Ascending aorta (tissue), 2 donors: ENCODE measurements at regions not wholly inside any gene's neighbourhood (a gene's known extent, or its start where the extent isn't known, plus 50 kb on each side); places are given as distances from the start of the nearest gene placed in this dataset.
"Not testable (repeated sequence)": the region's sequence is repeated elsewhere in the genome, so short reads cannot be mapped to it uniquely, and the experiment has no call there.

Experiments used
- DNase-seq, 2 donors: peaks; one replicate each; pipeline ENCODE4 v3.0.0-alpha.2; 2019; ENCODE audit warnings: low spot score in 2 of 2
- H3K27ac ChIP-seq, 2 donors: fragments of 200-600 bp; sonication (generic); one replicate each; pipeline ENCODE4 v1.5.1; 2016 to 2017; ENCODE audit warnings: mild to moderate bottlenecking in 1 of 2
- H3K27me3 ChIP-seq: fragments of 200-600 bp; sonication (generic); one replicate; pipeline ENCODE4 v1.5.1; 2017
- H3K36me3 ChIP-seq, 2 donors: fragments of 200-600 bp; sonication (generic); one replicate each; pipeline ENCODE4 v1.5.1; 2016
- H3K4me1 ChIP-seq, 2 donors: fragments of 200-600 bp; sonication (generic); one replicate each; pipeline ENCODE4 v1.5.1; 2016 to 2017; ENCODE audit warnings: mild to moderate bottlenecking in 1 of 2
- H3K4me3 ChIP-seq, 2 donors: fragments of 200-600 bp; sonication (generic); one replicate each; pipeline ENCODE4 v1.5.1; 2016 to 2017; ENCODE audit warnings: mild to moderate bottlenecking in 1 of 2
- H3K9me3 ChIP-seq, 2 donors: fragments of 200-600 bp; sonication (generic); one replicate each; pipeline ENCODE4 v1.5.1; 2016
- CTCF ChIP-seq, 3 experiments: fragments of 200-600 bp in 2 of 3; fragments of 450-650 bp in 1 of 3; sonication (generic) in 2 of 3; IDR thresholded peaks; one replicate each; pipeline ENCODE4 v1.5.1; 2016 to 2019; ENCODE audit warnings: antibody characterized with exemption in 3 of 3, mild to moderate bottlenecking in 1 of 3, moderate library complexity in 1 of 3
- intact Hi-C: fragments of 100-400 bp; cut with DNase I; formaldehyde crosslinking; loops from one replicate; pipeline ENCODE4 v1.15.1; 2023

- no peak for DNase-seq
- intact Hi-C loops, result no loop called here
- H3K4me1 ChIP-seq, result no peaks in the 10 kb centered on the region
- no peak for TF ChIP-seq CTCF (IDR thresholded peaks at IDR 0.05)
- H3K4me3 ChIP-seq, result no peak overlapping the region
- no peaks in the 10 kb centered on the region for H3K27me3 ChIP-seq
- H3K27ac ChIP-seq, result no peak overlapping the region
- H3K36me3 ChIP-seq, result no peaks in the 10 kb centered on the region
- H3K9me3 ChIP-seq, result peaks cover 4% of the 10 kb centered on the region in 2 donors
Observed at GRCh38 chr1:21385022-21385421, 54.9 kb upstream of the NBPF3 start.

GRCh38 chr1:21384620-21385019 lies 55.3 kb upstream of the NBPF3 start:
- Histone ChIP-seq H3K4me3 (no peak overlapping the region), H3K4me1 (no peaks in the 10 kb centered on the region), H3K27ac (no peak overlapping the region), H3K9me3 (peaks cover 4 to 6% of the 10 kb centered on the region in 2 donors), H3K27me3 (no peaks in the 10 kb centered on the region), H3K36me3 (no peaks in the 10 kb centered on the region)
- TF ChIP-seq CTCF (IDR thresholded peaks at IDR 0.05), result no peak
- DNase-seq, result no peak
- intact Hi-C loops, result no loop called here

DNA sequence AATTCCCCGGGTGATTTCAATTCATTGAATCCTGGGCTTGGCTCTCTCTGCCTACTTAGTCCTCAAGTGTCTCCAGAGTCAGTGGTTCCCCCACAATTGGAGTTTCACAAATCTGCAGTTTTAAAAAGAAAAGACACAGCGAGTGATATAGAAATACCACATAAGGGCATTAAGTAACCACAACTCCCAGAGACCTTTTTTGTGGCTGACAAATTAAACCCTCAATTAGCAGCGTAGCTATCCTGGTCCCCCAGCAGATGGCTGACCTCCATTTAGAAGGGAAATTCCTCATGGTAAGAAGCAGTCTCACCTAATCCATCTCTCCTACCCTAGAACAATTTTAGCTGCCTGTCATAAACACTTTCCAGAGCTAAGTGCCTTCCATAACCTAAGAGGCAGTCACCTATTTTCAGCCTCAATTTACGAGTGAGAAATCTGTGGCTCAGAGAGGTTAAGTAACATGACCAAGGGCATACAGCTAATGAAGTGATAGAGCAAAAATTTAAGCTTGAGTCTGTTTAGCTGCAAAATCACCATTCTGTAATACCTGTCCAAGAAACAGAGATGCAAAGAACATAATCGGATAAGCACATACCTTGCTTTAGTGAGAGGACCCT lies 56.0 kb upstream of the NBPF3 start:
- intact Hi-C loops, result no loop called here
- DNase-seq, result no peak
- TF ChIP-seq CTCF (IDR thresholded peaks at IDR 0.05), result no peak
- Histone ChIP-seq H3K36me3 (no peaks in the 10 kb centered on the region), H3K4me1 (no peaks in the 10 kb centered on the region), H3K4me3 (no peak overlapping the region), H3K27me3 (no peaks in the 10 kb centered on the region), H3K9me3 (peaks cover 4 to 6% of the 10 kb centered on the region in 2 donors), H3K27ac (no peak overlapping the region)

DNA sequence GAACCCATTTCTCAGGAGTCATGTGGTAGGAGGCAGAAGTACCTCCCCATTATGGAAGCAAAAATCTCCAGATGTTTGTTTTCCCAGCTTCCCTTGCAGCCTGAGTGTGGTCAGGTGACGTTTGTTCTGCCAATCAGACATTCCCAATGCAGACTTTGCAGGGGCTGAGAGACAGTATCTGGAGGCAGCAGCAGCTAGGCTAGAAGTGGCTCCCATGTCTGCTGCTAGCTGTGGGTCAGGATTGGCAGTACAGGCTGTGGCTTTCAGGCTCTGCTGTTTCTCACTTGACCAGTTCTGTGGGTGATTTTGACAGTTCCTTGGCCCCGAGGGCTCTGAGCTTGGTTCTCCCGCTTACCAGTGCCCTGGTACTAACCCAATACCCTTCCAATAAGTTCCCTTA lies 58.6 kb upstream of the NBPF3 start:
- Histone ChIP-seq H3K4me1 (no peaks in the 10 kb centered on the region), H3K27ac (no peak overlapping the region), H3K4me3 (no peak overlapping the region), H3K36me3 (no peaks in the 10 kb centered on the region), H3K27me3 (no peaks in the 10 kb centered on the region), H3K9me3 (peaks cover 4 to 6% of the 10 kb centered on the region in 2 donors)
- DNase-seq, result no peak
- intact Hi-C loops, result no loop called here
- TF ChIP-seq CTCF (IDR thresholded peaks at IDR 0.05), result no peak

DNA sequence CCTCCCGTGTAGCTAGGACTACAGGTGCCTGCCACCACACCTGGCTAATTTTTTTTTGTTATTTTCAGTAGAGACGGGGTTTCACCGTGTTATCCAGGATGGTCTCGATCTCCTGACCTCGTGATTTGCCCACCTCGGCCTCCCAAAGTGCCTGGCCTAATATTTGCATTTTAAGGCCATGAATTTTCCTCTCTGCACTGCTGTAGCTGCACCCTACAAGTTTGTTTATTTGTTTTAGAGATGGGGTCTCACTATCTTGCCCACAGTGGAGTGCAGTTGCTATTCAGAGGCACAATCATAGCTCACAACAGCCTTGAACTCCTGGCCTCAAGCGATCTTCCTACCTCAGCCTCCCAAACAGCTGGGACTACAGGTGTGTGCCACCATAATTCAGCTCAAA lies 59.8 kb upstream of the NBPF3 start:
- intact Hi-C loops, result not testable (repeated sequence)

GRCh38 chr1:21379571-21379970 lies 60.4 kb upstream of the NBPF3 start:
- no peak for TF ChIP-seq CTCF (IDR thresholded peaks at IDR 0.05)
- Histone ChIP-seq H3K27me3 (no peaks in the 10 kb centered on the region), H3K4me1 (no peaks in the 10 kb centered on the region), H3K36me3 (no peaks in the 10 kb centered on the region), H3K9me3 (peaks cover 4 to 6% of the 10 kb centered on the region in 2 donors), H3K4me3 (no peak overlapping the region), H3K27ac (no peak overlapping the region)
- DNase-seq, result no peak
- intact Hi-C loops, result no loop called here

More for the DNA sequence above, 59.8 kb upstream of the NBPF3 start:
- H3K4me1 ChIP-seq, H3K27ac ChIP-seq, DNase-seq, H3K36me3 ChIP-seq, H3K9me3 ChIP-seq, H3K27me3 ChIP-seq, H3K4me3 ChIP-seq: not testable (repeated sequence)
